CD4-positive, alpha-beta memory T cell (primary cell): ENCODE measurements at regions not wholly inside any gene's neighbourhood (a gene's known extent, or its start where the extent isn't known, plus 50 kb on each side); places are given as distances from the start of the nearest gene placed in this dataset.

ENCODE experiments used
- CTCF ChIA-PET: fragments of 350-600 bp; sonication (Branson Sonifier 250); formaldehyde crosslinking; loops from one replicate; lab custom pipeline; 2021; ENCODE audit warnings: inconsistent platforms; ENCODE audit not compliant: partially characterized antibody; lab: Charles Lee
- POLR2A ChIA-PET: fragments of 350-600 bp; sonication (Branson Sonifier 250); formaldehyde crosslinking; loops from one replicate; lab custom pipeline; 2021; ENCODE audit not compliant: partially characterized antibody; lab: Charles Lee
- DNase-seq, 5 donors: peaks; one replicate each; pipeline versions ENCODE4 v3.0.0 to v3.0.0-alpha.2; 2020 to 2022; ENCODE audit warnings: mixed read lengths in 1 of 5
- H3K27ac ChIP-seq: one replicate; pipeline ENCODE4 v1.7.0; 2013; ENCODE audit warnings: low read depth, low read length
- H3K27me3 ChIP-seq: 2 replicates; pipeline ENCODE4 v1.7.0; 2013; ENCODE audit warnings: mild to moderate bottlenecking, low read length, moderate library complexity; ENCODE audit not compliant: insufficient read depth
- H3K36me3 ChIP-seq: 2 replicates; pipeline ENCODE4 v1.7.0; 2013; ENCODE audit warnings: mild to moderate bottlenecking, low read length, moderate library complexity; ENCODE audit not compliant: insufficient read depth
- H3K4me1 ChIP-seq: 2 replicates; pipeline ENCODE4 v1.7.0; 2013; ENCODE audit warnings: mild to moderate bottlenecking, low read length, moderate library complexity; ENCODE audit not compliant: insufficient read depth
- H3K4me3 ChIP-seq, 2 donors: one replicate each; pipeline ENCODE4 v1.7.0; 2013; ENCODE audit warnings: low read length in 2 of 2, mild to moderate bottlenecking in 1 of 2
- H3K9me3 ChIP-seq, 2 donors: one replicate each; pipeline ENCODE4 v1.7.0; 2013; ENCODE audit warnings: low read length in 2 of 2, control low read depth in 1 of 2; ENCODE audit not compliant: control insufficient read depth in 1 of 2
- H3K27ac Mint-ChIP-seq, 7 donors: one replicate each; pipeline ENCODE4 v1.8.0; 2020 to 2021; ENCODE audit warnings: mixed read lengths in 7 of 7, mild to moderate bottlenecking in 6 of 7, inconsistent platforms in 3 of 7, moderate library complexity in 3 of 7
- H3K27me3 Mint-ChIP-seq, 2 donors: one replicate each; pipeline ENCODE4 v1.8.0; 2020 to 2021; ENCODE audit warnings: mixed read lengths in 2 of 2
- H3K36me3 Mint-ChIP-seq, 2 donors: one replicate each; pipeline ENCODE4 v1.8.0; 2020 to 2021; ENCODE audit warnings: mixed read lengths in 2 of 2, inconsistent platforms in 1 of 2, mild to moderate bottlenecking in 1 of 2
- H3K4me1 Mint-ChIP-seq, 4 donors: one replicate each; pipeline ENCODE4 v1.8.0; 2020 to 2021; ENCODE audit warnings: mixed read lengths in 4 of 4, mild to moderate bottlenecking in 1 of 4
- H3K4me3 Mint-ChIP-seq, 8 donors: one replicate each; pipeline ENCODE4 v1.8.0; 2020 to 2021; ENCODE audit warnings: mixed read lengths in 8 of 8, mild to moderate bottlenecking in 7 of 8, moderate library complexity in 6 of 8, inconsistent platforms in 3 of 8
- H3K9me3 Mint-ChIP-seq, 8 donors: one replicate each; pipeline ENCODE4 v1.8.0; 2020 to 2021; ENCODE audit warnings: mixed read lengths in 8 of 8, mild to moderate bottlenecking in 5 of 8, inconsistent platforms in 3 of 8, moderate library complexity in 1 of 8
- intact Hi-C: fragments of 100-400 bp; cut with micrococcal nuclease; formaldehyde crosslinking; loops from one replicate; pipeline ENCODE4 v1.15.1; 2023

GRCh38 chr11:116281173-116282160 is 491.3 kb downstream of the BUD13 start:
- H3K36me3 Mint-ChIP-seq = no peaks in the 10 kb centered on the region
- POLR2A ChIA-PET = no interaction called here
- CTCF ChIA-PET = interaction anchor here (0.7 to 1.7 kb wide), 4 partner anchors 9 to 1469 kb away, joined by 3 to 5 read pairs (median 4); no protein-coding TSS in a partner anchor
- peaks cover 0 to 4% (median 0%) of the 10 kb centered on the region in 8 donors for H3K9me3 Mint-ChIP-seq
- H3K36me3 ChIP-seq = no peaks in the 10 kb centered on the region
- no peaks in the 10 kb centered on the region for H3K9me3 ChIP-seq
- peaks cover 1 to 7% of the 10 kb centered on the region in 2 donors for H3K27me3 Mint-ChIP-seq
- no peak overlapping the region for H3K27ac ChIP-seq
- no peak overlapping the region for H3K4me3 ChIP-seq
- no peak for DNase-seq
- H3K4me1 Mint-ChIP-seq = no peaks in the 10 kb centered on the region
- no peak overlapping the region for H3K27ac Mint-ChIP-seq
- no peaks in the 10 kb centered on the region for H3K27me3 ChIP-seq
- no peaks in the 10 kb centered on the region for H3K4me1 ChIP-seq
- intact Hi-C loops = no loop called here
- H3K4me3 Mint-ChIP-seq = no peak overlapping the region

- Mint-ChIP-seq H3K27me3 (peaks cover 3 to 9% of the 10 kb centered on the region in 2 donors), H3K36me3 (no peaks in the 10 kb centered on the region), H3K9me3 (peaks cover 0 to 2% (median 0%) of the 10 kb centered on the region in 8 donors), H3K4me3 (no peak overlapping the region), H3K27ac (no peak overlapping the region), H3K4me1 (peaks cover 0 to 2% (median under 1%) of the 10 kb centered on the region in 4 donors)
- CTCF ChIA-PET = interaction anchor here (1.1 kb wide), 1 partner anchor 24 kb away, joined by 3 read pairs; no protein-coding TSS in a partner anchor
- no peak for DNase-seq
- Histone ChIP-seq H3K36me3 (no peaks in the 10 kb centered on the region), H3K4me1 (no peaks in the 10 kb centered on the region), H3K27me3 (no peaks in the 10 kb centered on the region), H3K9me3 (no peaks in the 10 kb centered on the region), H3K27ac (no peak overlapping the region), H3K4me3 (no peak overlapping the region)
- intact Hi-C loops = no loop called here
- POLR2A ChIA-PET = no interaction called here
These were observed 493.3 kb downstream of the BUD13 start for GRCh38 chr11:116279511-116279910.

- no peaks in the 10 kb centered on the region for H3K4me1 ChIP-seq
- Mint-ChIP-seq H3K36me3 (no peaks in the 10 kb centered on the region), H3K4me1 (peaks cover 0 to 4% (median 1%) of the 10 kb centered on the region in 4 donors), H3K27ac (no peak overlapping the region), H3K4me3 (no peak overlapping the region), H3K9me3 (peaks cover 0 to 2% (median 0%) of the 10 kb centered on the region in 8 donors), H3K27me3 (peaks cover 3 to 11% of the 10 kb centered on the region in 2 donors)
- intact Hi-C loops = no loop called here
- no peaks in the 10 kb centered on the region for H3K36me3 ChIP-seq
- POLR2A ChIA-PET = no interaction called here
- H3K9me3 ChIP-seq = no peaks in the 10 kb centered on the region
- H3K27ac ChIP-seq = no peak overlapping the region
- CTCF ChIA-PET = interaction anchor here (0.7 to 1.6 kb wide), 3 partner anchors 9 to 945 kb away, joined by 3 read pairs; no protein-coding TSS in a partner anchor
- no peak overlapping the region for H3K4me3 ChIP-seq
- DNase-seq = no peak
- H3K27me3 ChIP-seq = no peaks in the 10 kb centered on the region
These were observed 494.7 kb downstream of the BUD13 start for GRCh38 chr11:116278076-116278475.

GRCh38 chr11:116276051-116277044 is 496.4 kb downstream of the BUD13 start:
- Mint-ChIP-seq H3K27me3 (peaks cover 2 to 11% of the 10 kb centered on the region in 2 donors), H3K4me1 (peaks cover 0 to 4% (median 1%) of the 10 kb centered on the region in 4 donors), H3K27ac (no peak overlapping the region), H3K4me3 (peak overlapping the region in 4 of 8 donors; percentile 17 to 27 (median 24)), H3K36me3 (no peaks in the 10 kb centered on the region), H3K9me3 (peaks cover 0 to 2% (median 0%) of the 10 kb centered on the region in 8 donors)
- Histone ChIP-seq H3K4me1 (no peaks in the 10 kb centered on the region), H3K9me3 (no peaks in the 10 kb centered on the region), H3K36me3 (no peaks in the 10 kb centered on the region), H3K4me3 (no peak overlapping the region), H3K27ac (no peak overlapping the region), H3K27me3 (no peaks in the 10 kb centered on the region)
- peak; percentile 55 to 65 (median 62) for DNase-seq
- intact Hi-C loops = no loop called here
- POLR2A ChIA-PET = no interaction called here
- CTCF ChIA-PET = no interaction called here

- intact Hi-C loops = no loop called here
- H3K27me3 Mint-ChIP-seq = peaks cover 2 to 11% of the 10 kb centered on the region in 2 donors
- H3K9me3 Mint-ChIP-seq = peaks cover 0 to 2% (median 0%) of the 10 kb centered on the region in 8 donors
- H3K4me1 Mint-ChIP-seq = peaks cover 0 to 4% (median 1%) of the 10 kb centered on the region in 4 donors
- Histone ChIP-seq H3K4me3 (no peak overlapping the region), H3K9me3 (no peaks in the 10 kb centered on the region), H3K27ac (no peak overlapping the region), H3K4me1 (no peaks in the 10 kb centered on the region), H3K36me3 (no peaks in the 10 kb centered on the region), H3K27me3 (no peaks in the 10 kb centered on the region)
- CTCF ChIA-PET = no interaction called here
- no peaks in the 10 kb centered on the region for H3K36me3 Mint-ChIP-seq
- peak overlapping the region in 1 of 7 donors; percentile 36 for H3K27ac Mint-ChIP-seq
- no peak overlapping the region for H3K4me3 Mint-ChIP-seq
- POLR2A ChIA-PET = no interaction called here
- no peak for DNase-seq
These were observed 497.2 kb downstream of the BUD13 start for GRCh38 chr11:116275635-116276034.

- Histone ChIP-seq H3K27me3 (no peaks in the 10 kb centered on the region), H3K27ac (no peak overlapping the region), H3K4me3 (no peak overlapping the region), H3K4me1 (no peaks in the 10 kb centered on the region), H3K9me3 (no peaks in the 10 kb centered on the region), H3K36me3 (no peaks in the 10 kb centered on the region)
- intact Hi-C loops = no loop called here
- Mint-ChIP-seq H3K27me3 (peaks cover 2 to 10% of the 10 kb centered on the region in 2 donors), H3K4me1 (peaks cover 0 to 4% (median 1%) of the 10 kb centered on the region in 4 donors), H3K4me3 (peak overlapping the region in 1 of 8 donors; percentile 20), H3K9me3 (peaks cover 0 to 2% (median 0%) of the 10 kb centered on the region in 8 donors), H3K36me3 (no peaks in the 10 kb centered on the region), H3K27ac (peak overlapping the region in 1 of 7 donors; percentile 40)
- CTCF ChIA-PET = no interaction called here
- no peak for DNase-seq
- POLR2A ChIA-PET = no interaction called here
These were observed 498.3 kb downstream of the BUD13 start for GRCh38 chr11:116274521-116274920.
